K562 (cell line): ENCODE measurements at regions not wholly inside any gene's neighbourhood (a gene's known extent, or its start where the extent isn't known, plus 50 kb on each side); places are given as distances from the start of the nearest gene placed in this dataset.

Experiments used
- CREB1 ChIP-seq, 2 experiments: sonication (generic) in 1 of 2; formaldehyde crosslinking in 1 of 2; IDR thresholded peaks; 2 replicates each; pipeline versions ENCODE4 v1.6.1 to v1.8.0; 2012 to 2022; ENCODE audit warnings: inconsistent platforms in 1 of 2, mild to moderate bottlenecking in 1 of 2, missing genetic modification reagents in 1 of 2, moderate library complexity in 1 of 2
- CTCF ChIP-seq, 3 experiments: IDR thresholded peaks in 2 of 3; conservative IDR thresholded peaks in 1 of 3; 2 replicates each; pipeline ENCODE4 v1.5.1; 2011 to 2012; ENCODE audit warnings: low read length in 3 of 3, mild to moderate bottlenecking in 3 of 3, control low read depth in 2 of 3, improper control_type of control experiment in 1 of 3, inconsistent platforms in 1 of 3, low read depth in 1 of 3, mixed read lengths in 1 of 3, moderate library complexity in 1 of 3; ENCODE audit not compliant: insufficient read depth in 2 of 3
- EZH2 ChIP-seq: IDR thresholded peaks from 2 replicates; pipeline ENCODE4 v1.6.1; 2012; ENCODE audit warnings: low read depth, mild to moderate bottlenecking, inconsistent platforms, low read length, borderline replicate concordance
- NBN ChIP-seq: fragments of 450-650 bp; IDR thresholded peaks from 2 replicates; pipeline ENCODE4 v1.6.1; 2016; ENCODE audit warnings: low read depth, mild to moderate bottlenecking
- NCOR1 ChIP-seq: fragments of 450-650 bp; IDR thresholded peaks from 2 replicates; pipeline ENCODE4 v1.6.1; 2016; ENCODE audit warnings: mild to moderate bottlenecking, moderate library complexity
- PHF21A ChIP-seq: fragments of 450-650 bp; IDR thresholded peaks from 2 replicates; pipeline ENCODE4 v1.6.1; 2017; ENCODE audit warnings: low read depth, borderline replicate concordance
- POLR2A ChIP-seq: fragments of 450-650 bp; conservative IDR thresholded peaks from 2 replicates; pipeline ENCODE4 v1.6.1; 2016
- POLR2AphosphoS5 ChIP-seq: IDR thresholded peaks from 2 replicates; pipeline ENCODE4 v1.6.1; 2011; ENCODE audit warnings: mild to moderate bottlenecking, low read depth, low read length, moderate library complexity; ENCODE audit not compliant: control insufficient read depth, insufficient read depth
- POLR3A ChIP-seq: IDR thresholded peaks from 2 replicates; pipeline ENCODE4 v1.6.1; 2011; ENCODE audit warnings: borderline replicate concordance, mild to moderate bottlenecking, moderate library complexity; ENCODE audit not compliant: insufficient read length, insufficient read depth; ENCODE audit errors: extremely low read depth
- XRCC5 ChIP-seq: fragments of 200-400 bp; formaldehyde crosslinking; IDR thresholded peaks from 2 replicates; pipeline ENCODE4 v1.6.1; 2017; ENCODE audit warnings: low read depth, mild to moderate bottlenecking, low read length
- ZBTB40 ChIP-seq, 2 experiments: fragments of 450-650 bp in 1 of 2; sonication (generic) in 1 of 2; formaldehyde crosslinking in 1 of 2; IDR thresholded peaks; 2 replicates each; pipeline versions ENCODE4 v1.7.1 to v1.9.0; 2016 to 2022; ENCODE audit warnings: inconsistent platforms in 1 of 2, mild to moderate bottlenecking in 1 of 2, missing genetic modification reagents in 1 of 2
- TF ChIP-seq, protein P1 (sequence below): fragments of 250-450 bp; sonication (Bioruptor Pico); IDR thresholded peaks from 2 replicates; pipeline ENCODE4 v1.8.0; 2021; ENCODE audit warnings: moderate library complexity, mild to moderate bottlenecking, inconsistent platforms
- TF ChIP-seq, protein P2 (sequence below): fragments of 450-650 bp; formaldehyde crosslinking; IDR thresholded peaks from 2 replicates; pipeline ENCODE4 v1.4.0; 2022; ENCODE audit warnings: missing genetic modification characterization

DNA sequence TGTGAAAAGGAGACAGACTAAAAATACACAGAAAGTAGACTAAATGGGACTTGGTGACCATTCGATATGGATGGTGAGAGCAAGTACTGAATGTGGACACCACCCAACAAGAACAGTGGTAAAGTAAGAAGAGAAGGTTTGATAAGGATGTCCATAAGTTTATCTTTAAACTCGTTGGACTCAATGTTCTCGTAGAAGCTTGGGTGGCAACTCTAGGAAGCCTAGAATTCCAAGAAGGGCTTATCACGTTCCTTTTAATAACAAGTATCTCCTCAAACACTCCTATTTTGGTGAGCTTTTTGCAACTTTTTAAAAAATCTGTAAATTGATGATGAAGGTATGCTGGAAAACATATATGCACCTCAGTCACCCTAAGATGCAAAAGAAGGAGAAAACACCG lies 108.6 kb upstream of the CDH6 start:
- TF ChIP-seq POLR2A (no peak), ZBTB40 (IDR thresholded peaks at IDR 0.05) (no peak), ZBTB40 (CRISPR knock-in tag; IDR thresholded peaks at IDR 0.05) (no peak), CTCF (IDR thresholded peaks at IDR 0.05 in 2 of 3, conservative IDR thresholded peaks at IDR 0.05 in 1 of 3; ENCODE audit: insufficient read depth in 2 of 3, low read depth in 1 of 3, low read length in 3 of 3) (no peak), POLR2AphosphoS5 (no peak), NBN (no peak), CREB1 (IDR thresholded peaks at IDR 0.05) (no peak), CREB1 (CRISPR knock-in tag; IDR thresholded peaks at IDR 0.05) (no peak), EZH2 (no peak), PHF21A (no peak), POLR3A (no peak), NCOR1 (no peak), XRCC5 (no peak)
- TF ChIP-seq, protein P1, sequence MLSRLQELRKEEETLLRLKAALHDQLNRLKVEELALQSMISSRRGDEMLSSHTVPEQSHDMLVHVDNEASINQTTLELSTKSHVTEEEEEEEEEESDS (CRISPR knock-in tag): no peak
- TF ChIP-seq, protein P2, sequence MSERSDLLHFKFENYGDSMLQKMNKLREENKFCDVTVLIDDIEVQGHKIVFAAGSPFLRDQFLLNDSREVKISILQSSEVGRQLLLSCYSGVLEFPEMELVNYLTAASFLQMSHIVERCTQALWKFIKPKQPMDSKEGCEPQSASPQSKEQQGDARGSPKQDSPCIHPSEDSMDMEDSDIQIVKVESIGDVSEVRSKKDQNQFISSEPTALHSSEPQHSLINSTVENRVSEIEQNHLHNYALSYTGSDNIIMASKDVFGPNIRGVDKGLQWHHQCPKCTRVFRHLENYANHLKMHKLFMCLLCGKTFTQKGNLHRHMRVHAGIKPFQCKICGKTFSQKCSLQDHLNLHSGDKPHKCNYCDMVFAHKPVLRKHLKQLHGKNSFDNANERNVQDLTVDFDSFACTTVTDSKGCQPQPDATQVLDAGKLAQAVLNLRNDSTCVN (CRISPR knock-in tag): no peak
